ENCODE measurements at regions not wholly inside any gene's neighbourhood (a gene's known extent, or its start where the extent isn't known, plus 50 kb on each side); places are given as distances from the start of the nearest gene placed in this dataset.
A peak's percentile ranks its signal among the peaks of the same experiment; 100 is the strongest.

- FAIRE-seq (peak; percentile 16), DNase-seq (ENCODE audit: insufficient read length, low spot score) (no peak)
Observed at GRCh38 chr20:63128956-63129355, 87.0 kb downstream of the YTHDF1 start.

DNA sequence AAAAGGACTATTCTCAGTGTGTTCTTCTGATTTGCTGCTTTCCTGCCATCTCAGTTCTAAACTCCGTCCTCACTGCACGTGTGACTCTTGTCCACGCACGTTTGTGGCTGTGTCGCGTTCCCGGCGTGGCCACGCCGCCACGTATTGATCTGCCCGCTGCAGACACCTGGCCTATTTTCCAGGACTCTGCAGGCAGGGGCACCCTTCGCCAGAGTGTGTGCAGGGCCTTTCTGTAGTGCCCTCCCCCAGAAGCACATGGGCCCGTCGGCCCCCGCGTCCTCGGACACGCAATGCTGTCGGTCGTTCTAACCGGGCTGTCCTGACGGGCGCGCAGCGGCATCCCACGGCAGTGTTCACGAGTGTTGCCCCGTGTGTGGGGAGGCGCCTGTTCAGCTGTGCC, 87.6 kb downstream of the YTHDF1 start:
- DNase-seq (ENCODE audit: insufficient read length, low spot score) (no peak), FAIRE-seq (peak; percentile 44)

- DNase-seq (ENCODE audit: insufficient read length, low spot score) (no peak), FAIRE-seq (no peak)
Observed at GRCh38 chr20:63127700-63128364, 88.1 kb downstream of the YTHDF1 start.

GRCh38 chr20:63126876-63127699, 88.8 kb downstream of the YTHDF1 start:
- FAIRE-seq (no peak), DNase-seq (ENCODE audit: insufficient read length, low spot score) (no peak)

GRCh38 chr20:63125838-63126601, 89.9 kb downstream of the YTHDF1 start:
- DNase-seq (ENCODE audit: insufficient read length, low spot score) (no peak), FAIRE-seq (peak; percentile 36)

DNA sequence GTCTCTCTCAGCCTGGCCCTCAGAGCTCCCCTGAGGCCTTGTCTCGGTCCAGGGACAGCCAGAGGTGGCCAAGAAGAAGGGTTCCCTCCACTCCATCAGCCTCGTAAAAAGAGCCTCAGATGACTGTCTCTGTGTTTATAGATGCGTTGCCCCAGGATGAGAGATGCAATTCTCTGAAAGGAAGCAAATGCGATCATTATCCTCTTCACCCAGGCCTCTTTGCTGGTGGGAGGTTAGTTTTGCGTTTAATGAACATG, 90.4 kb downstream of the YTHDF1 start:
- DNase-seq (ENCODE audit: insufficient read length, low spot score): no peak
- FAIRE-seq: no peak

DNA sequence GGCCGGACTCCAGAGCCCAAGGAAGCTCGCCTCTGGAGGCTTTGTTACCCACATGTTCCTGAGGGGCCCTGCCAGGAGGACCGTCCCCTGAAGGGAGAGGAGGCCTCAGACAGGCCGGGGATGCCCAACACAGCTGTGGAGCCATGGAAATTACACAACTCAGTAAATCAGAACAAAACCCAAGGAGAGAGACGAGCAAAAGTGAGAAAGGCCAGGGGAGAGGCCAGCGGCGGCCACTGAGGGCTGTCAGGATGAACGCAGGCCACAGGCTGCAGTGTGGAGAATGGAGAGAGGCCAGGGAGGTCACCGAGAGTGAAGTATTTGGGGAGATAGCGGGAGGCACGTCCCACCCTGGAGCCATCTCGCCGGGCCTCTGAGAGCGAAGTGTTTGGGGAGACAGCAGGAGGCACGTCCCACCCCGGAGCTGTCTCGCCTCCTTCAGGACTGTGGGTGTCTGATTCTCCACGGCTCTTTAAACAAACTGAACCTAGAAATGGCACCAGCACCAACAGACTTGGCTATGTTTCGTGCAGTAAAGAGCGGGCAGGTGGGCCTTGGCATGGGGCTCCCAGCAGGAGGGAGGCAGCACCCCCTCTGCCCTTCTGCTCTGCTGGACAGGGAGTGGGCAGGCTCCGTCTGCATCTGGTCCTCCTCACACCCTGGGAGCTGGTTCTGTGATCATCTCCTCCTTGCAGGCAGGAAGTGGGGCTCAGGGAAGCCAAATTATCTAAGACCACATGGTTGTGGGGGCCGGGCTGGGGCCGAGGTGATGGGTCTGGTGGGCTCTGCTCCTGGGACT, 91.0 kb downstream of the YTHDF1 start:
- no peak for FAIRE-seq
- no peak for DNase-seq (ENCODE audit: insufficient read length, low spot score)

GRCh38 chr20:63124092-63124781, 91.7 kb downstream of the YTHDF1 start:
- DNase-seq (ENCODE audit: insufficient read length, low spot score): no peak
- peak; percentile 4 for FAIRE-seq

GRCh38 chr20:63123331-63123741, 92.6 kb downstream of the YTHDF1 start:
- DNase-seq (ENCODE audit: insufficient read length, low spot score) (no peak), FAIRE-seq (no peak)

GRCh38 chr20:63122626-63123025, 93.3 kb downstream of the YTHDF1 start:
- DNase-seq (ENCODE audit: insufficient read length, low spot score) (no peak), FAIRE-seq (no peak)

DNA sequence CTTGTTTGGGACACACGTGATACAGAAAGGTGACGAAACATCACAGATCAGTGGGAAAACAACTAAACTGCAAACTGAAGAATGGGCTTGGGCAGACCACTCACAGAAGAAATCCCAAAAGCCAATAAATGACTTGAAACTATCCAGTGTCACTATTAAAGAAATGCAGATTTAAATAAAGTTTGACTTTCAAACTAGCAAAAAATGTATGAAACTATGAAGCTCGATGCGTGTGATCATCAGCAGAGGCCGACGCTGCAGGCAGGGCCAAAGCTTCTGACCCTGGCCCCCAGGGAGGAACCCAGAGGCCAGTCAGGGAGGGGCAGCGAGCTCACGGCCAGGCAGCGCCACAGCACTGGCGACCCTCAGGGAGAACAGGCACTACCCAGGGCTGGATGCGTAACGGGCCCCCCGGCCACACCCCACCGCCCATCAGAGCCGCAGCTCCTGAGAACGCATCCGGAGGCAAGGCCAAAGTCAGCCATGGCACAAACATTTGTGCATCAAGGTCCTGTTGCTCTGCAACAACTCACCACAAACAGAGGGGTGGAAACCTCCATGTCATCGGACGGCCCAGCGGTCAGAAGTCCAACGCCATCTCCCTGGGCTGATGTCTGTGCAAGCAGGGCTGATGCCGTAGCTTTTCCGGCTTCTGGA, 94.1 kb downstream of the YTHDF1 start:
- peak; percentile 86 for FAIRE-seq
- no peak for DNase-seq (ENCODE audit: insufficient read length, low spot score)

DNA sequence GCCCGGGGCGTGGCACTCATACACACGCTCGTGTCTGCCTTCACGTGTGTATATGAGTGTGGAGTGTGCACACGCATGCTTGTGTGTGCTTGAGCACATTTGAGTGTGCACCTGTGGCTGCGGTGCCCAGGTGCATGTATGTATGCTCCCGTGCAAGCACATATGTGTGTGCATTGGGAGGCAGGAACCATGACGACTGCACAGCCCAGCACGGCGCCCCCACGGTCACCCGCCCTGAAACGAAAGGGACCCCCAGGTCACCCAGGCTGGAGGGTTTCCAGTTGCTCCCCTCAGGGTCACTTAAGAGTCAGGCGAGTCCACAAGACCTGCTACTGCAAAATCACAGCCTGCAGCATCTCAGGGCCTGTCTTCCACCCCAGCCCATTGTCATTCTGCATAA, 94.7 kb downstream of the YTHDF1 start:
- FAIRE-seq: peak; percentile 54

GRCh38 chr20:63120808-63121090, 95.2 kb downstream of the YTHDF1 start:
- DNase-seq (ENCODE audit: insufficient read length, low spot score) (no peak), FAIRE-seq (no peak)

More for the DNA sequence above, 94.7 kb downstream of the YTHDF1 start:
- DNase-seq (ENCODE audit: insufficient read length, low spot score): no peak

- FAIRE-seq: no peak
- no peak for DNase-seq (ENCODE audit: insufficient read length, low spot score)
Observed at GRCh38 chr20:63119963-63120807, 95.7 kb downstream of the YTHDF1 start.

DNA sequence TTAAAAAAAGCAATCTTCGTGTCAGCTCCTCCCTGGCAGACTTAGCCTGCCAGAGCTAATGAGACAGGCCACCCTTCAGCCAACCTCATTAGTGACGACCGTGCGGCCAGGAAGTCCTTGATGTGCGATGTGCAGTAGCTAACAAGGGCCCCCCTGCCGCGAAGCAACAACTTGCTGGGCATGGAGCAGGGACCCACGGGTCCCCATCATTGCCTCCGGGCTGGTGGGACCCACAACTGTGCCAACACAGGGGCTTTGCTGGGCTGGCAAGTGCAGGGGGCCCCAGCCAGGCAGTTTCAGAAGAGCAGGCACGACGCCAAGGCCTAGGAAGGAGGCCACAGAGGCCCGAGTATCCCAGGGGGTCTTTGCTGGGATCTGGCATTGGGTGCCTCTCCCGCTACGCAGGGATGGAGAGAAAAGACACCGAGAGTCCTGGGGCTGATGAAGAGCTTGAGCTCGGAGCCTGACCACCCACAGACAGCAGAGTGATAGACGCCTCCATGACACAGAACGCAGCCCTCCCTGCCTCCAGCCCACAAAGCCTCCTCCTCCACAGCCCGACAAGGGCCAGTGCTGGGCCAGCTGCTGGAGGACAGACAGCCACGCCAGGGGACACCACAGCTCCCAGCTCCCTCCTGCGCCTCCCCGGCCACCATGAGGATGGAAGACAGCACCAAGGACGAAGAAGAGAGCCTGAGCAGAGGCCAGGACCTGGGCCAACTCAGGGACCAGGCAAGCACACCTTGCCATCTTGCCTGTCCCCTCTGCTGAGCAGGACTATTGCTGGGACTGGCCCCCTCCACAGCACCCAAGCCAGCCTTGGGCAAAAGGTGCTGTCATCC, 96.6 kb downstream of the YTHDF1 start:
- DNase-seq (ENCODE audit: insufficient read length, low spot score) (no peak), FAIRE-seq (no peak)

DNA sequence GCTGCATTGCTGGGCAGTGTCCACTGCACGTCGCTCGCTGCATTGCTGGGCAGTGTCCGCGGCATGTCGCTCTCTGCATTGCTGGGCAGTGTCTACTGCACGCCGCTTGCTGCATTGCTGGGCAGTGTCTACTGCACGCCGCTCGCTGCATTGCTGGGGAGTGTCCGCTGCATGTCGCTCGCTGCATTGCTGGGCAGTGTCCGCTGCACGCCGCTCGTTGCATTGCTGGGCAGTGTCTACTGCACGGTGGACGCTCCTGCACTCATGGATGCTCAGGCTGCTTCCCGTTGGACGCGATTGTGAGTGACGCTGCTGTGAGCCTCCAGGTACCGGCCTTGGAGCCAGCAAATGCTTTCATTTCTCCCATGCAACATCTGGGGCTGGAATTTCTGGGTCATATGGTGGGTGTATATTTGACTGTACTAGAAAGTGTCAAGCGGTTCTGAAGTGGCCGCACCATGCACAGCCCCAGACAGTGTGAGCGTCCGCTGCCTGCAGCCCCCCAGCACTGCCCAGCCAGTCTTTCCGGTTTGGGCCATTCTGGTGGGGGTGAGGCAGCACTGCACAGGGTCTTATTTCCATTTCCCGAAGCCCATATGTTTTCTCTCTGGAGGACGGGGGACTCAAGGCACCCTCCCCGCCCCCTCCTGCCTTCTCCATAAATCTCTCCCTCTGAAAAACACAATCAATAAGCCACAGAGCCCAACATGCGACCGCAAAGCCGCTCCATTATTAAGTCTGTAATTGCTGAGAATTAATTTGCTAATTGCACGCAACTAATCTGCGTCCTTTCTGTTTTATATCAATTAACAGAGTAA, 97.4 kb downstream of the YTHDF1 start:
- FAIRE-seq (no peak), DNase-seq (ENCODE audit: insufficient read length, low spot score) (no peak)

DNA sequence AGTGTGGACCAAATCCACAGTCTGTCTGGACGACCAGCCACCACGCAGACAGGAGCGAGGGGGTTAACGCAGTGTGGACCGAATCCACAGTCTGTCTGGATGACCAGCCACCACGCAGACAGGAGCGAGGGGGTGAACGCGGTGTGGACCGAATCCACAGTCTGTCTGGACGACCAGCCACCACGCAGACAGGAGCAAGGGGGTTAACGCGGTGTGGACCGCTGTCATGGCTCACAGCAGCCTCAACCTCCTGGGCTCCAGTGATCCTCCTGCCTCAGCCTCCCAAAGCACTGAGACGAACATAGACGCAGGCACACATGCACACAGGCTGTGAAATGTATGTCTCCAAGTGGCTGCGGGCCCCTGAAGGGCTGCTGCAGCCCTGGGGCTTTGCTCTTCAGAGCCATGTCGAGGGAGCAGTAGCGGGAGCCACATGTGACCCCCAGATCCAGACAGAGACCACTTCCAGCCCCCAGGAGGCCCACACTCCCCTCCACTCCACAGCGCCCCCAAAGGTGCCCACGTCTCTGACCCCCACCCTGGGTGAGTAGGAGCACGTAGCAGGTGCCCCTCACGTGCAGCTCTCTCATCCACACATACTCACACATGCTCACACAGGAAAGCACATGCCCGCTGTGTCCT, 98.1 kb downstream of the YTHDF1 start:
- DNase-seq (ENCODE audit: insufficient read length, low spot score): no peak

More for the DNA sequence above, 98.1 kb downstream of the YTHDF1 start:
- FAIRE-seq: peak; percentile 86
